SU-DHL-6 (cell line): ENCODE measurements at regions not wholly inside any gene's neighbourhood (a gene's known extent, or its start where the extent isn't known, plus 50 kb on each side); places are given as distances from the start of the nearest gene placed in this dataset.

Experiments used
- EZH2phosphoT487 ChIP-seq: fragments of 200-600 bp; sonication (generic), shearing (Covaris generic); conservative IDR thresholded peaks from 2 replicates; pipeline ENCODE4 v1.6.1; 2018; ENCODE audit warnings: mild to moderate bottlenecking, antibody characterized with exemption, low read length, moderate library complexity, mixed read lengths
- TF ChIP-seq, protein P1 (sequence below): fragments of 200-600 bp; sonication (generic); IDR thresholded peaks from one replicate; pipeline ENCODE4 v1.5.1; 2017; ENCODE audit warnings: antibody characterized with exemption, mild to moderate bottlenecking, low read length, moderate library complexity; ENCODE audit not compliant: insufficient read depth, poor library complexity, severe bottlenecking

DNA sequence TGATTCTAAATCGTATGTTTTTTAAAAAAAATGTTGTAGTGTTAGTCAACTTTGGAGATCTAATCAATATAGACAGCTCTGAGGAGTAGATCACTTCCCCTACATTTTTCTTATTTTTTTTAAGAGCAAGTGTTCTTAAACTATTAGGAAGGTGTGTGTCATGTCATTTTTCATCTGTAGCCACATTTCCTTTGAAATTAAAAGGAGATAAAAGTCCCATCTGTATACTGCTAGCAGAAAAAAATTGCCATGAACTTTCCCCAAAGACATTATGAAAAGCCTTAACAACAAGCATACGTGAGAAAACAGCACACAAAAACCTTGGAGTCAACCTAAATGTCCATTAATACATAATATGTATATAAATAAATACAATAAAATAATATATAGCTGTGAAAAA, 286.6 kb downstream of the ETS1 start:
- TF ChIP-seq, protein P1, sequence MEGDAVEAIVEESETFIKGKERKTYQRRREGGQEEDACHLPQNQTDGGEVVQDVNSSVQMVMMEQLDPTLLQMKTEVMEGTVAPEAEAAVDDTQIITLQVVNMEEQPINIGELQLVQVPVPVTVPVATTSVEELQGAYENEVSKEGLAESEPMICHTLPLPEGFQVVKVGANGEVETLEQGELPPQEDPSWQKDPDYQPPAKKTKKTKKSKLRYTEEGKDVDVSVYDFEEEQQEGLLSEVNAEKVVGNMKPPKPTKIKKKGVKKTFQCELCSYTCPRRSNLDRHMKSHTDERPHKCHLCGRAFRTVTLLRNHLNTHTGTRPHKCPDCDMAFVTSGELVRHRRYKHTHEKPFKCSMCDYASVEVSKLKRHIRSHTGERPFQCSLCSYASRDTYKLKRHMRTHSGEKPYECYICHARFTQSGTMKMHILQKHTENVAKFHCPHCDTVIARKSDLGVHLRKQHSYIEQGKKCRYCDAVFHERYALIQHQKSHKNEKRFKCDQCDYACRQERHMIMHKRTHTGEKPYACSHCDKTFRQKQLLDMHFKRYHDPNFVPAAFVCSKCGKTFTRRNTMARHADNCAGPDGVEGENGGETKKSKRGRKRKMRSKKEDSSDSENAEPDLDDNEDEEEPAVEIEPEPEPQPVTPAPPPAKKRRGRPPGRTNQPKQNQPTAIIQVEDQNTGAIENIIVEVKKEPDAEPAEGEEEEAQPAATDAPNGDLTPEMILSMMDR = no peak
- no peak for TF ChIP-seq EZH2phosphoT487
